ENCODE measurements at regions not wholly inside any gene's neighbourhood (a gene's known extent, or its start where the extent isn't known, plus 50 kb on each side); places are given as distances from the start of the nearest gene placed in this dataset.

- Histone ChIP-seq H4K20me1 (ENCODE audit: insufficient read depth) (no peaks in the 10 kb centered on the region), H3K27me3 (ENCODE audit: insufficient read depth, low read depth) (no peaks in the 10 kb centered on the region), H2AFZ (no peak overlapping the region), H3K9me2 (ENCODE audit: insufficient read depth) (no peaks in the 10 kb centered on the region), H3K27ac (no peak overlapping the region), H3K36me3 (ENCODE audit: low read depth) (no peaks in the 10 kb centered on the region), H3K4me2 (no peak overlapping the region), H3K79me2 (ENCODE audit: low read depth) (no peaks in the 10 kb centered on the region), H3F3A (ENCODE audit: insufficient read depth, low read depth) (no peaks in the 10 kb centered on the region), H3K9me3 (ENCODE audit: insufficient read depth, low read depth) (no peaks in the 10 kb centered on the region), H3K4me1 (replicated peaks; ENCODE audit: insufficient read depth) (no peaks in the 10 kb centered on the region), H3K4me3 (no peak overlapping the region)
- no TSS peak for BruUV-seq (replicated peaks)
- ChIA-PET CTCF (no interaction called here), POLR2A (ENCODE audit: unreplicated experiment) (no interaction called here)
- DNase-seq, result no peak
- no peak for TF ChIP-seq EZH2 (IDR thresholded peaks at IDR 0.05; ENCODE audit: low read depth)
- no peak for TF ChIP-seq CTCF (conservative IDR thresholded peaks at IDR 0.05)
- intact Hi-C loops (cut with micrococcal nuclease; ENCODE audit: unreplicated experiment), result no loop called here
Measured at GRCh38 chr5:111934511-111934910, 177.5 kb upstream of the NREP start.

- no peak overlapping the region for H2AFZ ChIP-seq
- no peaks in the 10 kb centered on the region for H3K9me2 ChIP-seq (ENCODE audit: insufficient read depth)
- H3K9me3 ChIP-seq (ENCODE audit: insufficient read depth, low read depth), result no peaks in the 10 kb centered on the region
- H3K4me3 ChIP-seq, result no peak overlapping the region
- intact Hi-C loops (cut with micrococcal nuclease; ENCODE audit: unreplicated experiment), result no loop called here
- H3K4me2 ChIP-seq, result no peak overlapping the region
- no peaks in the 10 kb centered on the region for H4K20me1 ChIP-seq (ENCODE audit: insufficient read depth)
- H3K79me2 ChIP-seq (ENCODE audit: low read depth), result no peaks in the 10 kb centered on the region
- DNase-seq, result no peak
- no peaks in the 10 kb centered on the region for H3F3A ChIP-seq (ENCODE audit: insufficient read depth, low read depth)
- CTCF ChIA-PET, result no interaction called here
- POLR2A ChIA-PET (ENCODE audit: unreplicated experiment), result no interaction called here
- no peaks in the 10 kb centered on the region for H3K36me3 ChIP-seq (ENCODE audit: low read depth)
- no peak overlapping the region for H3K27ac ChIP-seq
- no TSS peak for BruUV-seq (replicated peaks)
- TF ChIP-seq EZH2 (IDR thresholded peaks at IDR 0.05; ENCODE audit: low read depth) (no peak), CTCF (conservative IDR thresholded peaks at IDR 0.05) (no peak)
- no peaks in the 10 kb centered on the region for H3K27me3 ChIP-seq (ENCODE audit: insufficient read depth, low read depth)
- H3K4me1 ChIP-seq (replicated peaks; ENCODE audit: insufficient read depth), result no peaks in the 10 kb centered on the region
Measured at GRCh38 chr5:111933086-111933485, 176.1 kb upstream of the NREP start.

- no peak overlapping the region for H2AFZ ChIP-seq
- no TSS peak for BruUV-seq (replicated peaks)
- TF ChIP-seq CTCF (conservative IDR thresholded peaks at IDR 0.05) (no peak), EZH2 (IDR thresholded peaks at IDR 0.05; ENCODE audit: low read depth) (no peak)
- no peak overlapping the region for H3K27ac ChIP-seq
- no peaks in the 10 kb centered on the region for H3K79me2 ChIP-seq (ENCODE audit: low read depth)
- H3K9me2 ChIP-seq (ENCODE audit: insufficient read depth), result no peaks in the 10 kb centered on the region
- H3K4me3 ChIP-seq, result no peak overlapping the region
- ChIA-PET POLR2A (ENCODE audit: unreplicated experiment) (no interaction called here), CTCF (no interaction called here)
- no peaks in the 10 kb centered on the region for H3K4me1 ChIP-seq (replicated peaks; ENCODE audit: insufficient read depth)
- H3K4me2 ChIP-seq, result no peak overlapping the region
- H3K9me3 ChIP-seq (ENCODE audit: insufficient read depth, low read depth), result no peaks in the 10 kb centered on the region
- no peaks in the 10 kb centered on the region for H3F3A ChIP-seq (ENCODE audit: insufficient read depth, low read depth)
- no peaks in the 10 kb centered on the region for H3K27me3 ChIP-seq (ENCODE audit: insufficient read depth, low read depth)
- no peak for DNase-seq
- H3K36me3 ChIP-seq (ENCODE audit: low read depth), result no peaks in the 10 kb centered on the region
- intact Hi-C loops (cut with micrococcal nuclease; ENCODE audit: unreplicated experiment), result no loop called here
- no peaks in the 10 kb centered on the region for H4K20me1 ChIP-seq (ENCODE audit: insufficient read depth)
Measured at GRCh38 chr5:111932628-111933027, 175.6 kb upstream of the NREP start.
